ENCODE measurements at regions not wholly inside any gene's neighbourhood (a gene's known extent, or its start where the extent isn't known, plus 50 kb on each side); places are given as distances from the start of the nearest gene placed in this dataset.

- Histone ChIP-seq H3K27me3 (ENCODE audit: control insufficient read depth in 1 of 2, insufficient read depth in 2 of 2, low read length in 2 of 2) (no peaks in the 10 kb centered on the region), H3K4me1 (ENCODE audit: control insufficient read depth in 2 of 2, insufficient read depth in 2 of 2, low read length in 1 of 2) (no peaks in the 10 kb centered on the region), H3K27ac (ENCODE audit: low read depth in 2 of 2, low read length in 1 of 2) (no peak overlapping the region), H3K9me3 (ENCODE audit: control insufficient read depth in 2 of 2, insufficient read depth in 1 of 2, low read depth in 1 of 2, low read length in 1 of 2) (peaks cover 0 to 3% of the 10 kb centered on the region in 2 donors), H3K36me3 (ENCODE audit: control insufficient read depth in 2 of 2, insufficient read depth in 2 of 2, low read length in 1 of 2) (no peaks in the 10 kb centered on the region), H3K4me3 (ENCODE audit: low read depth in 1 of 2, low read length in 2 of 2) (no peak overlapping the region)
- 74 to 75% methylated on average over 3 of the region's 3 CpGs for WGBS, 2 donors
Measured at GRCh38 chr14:42782754-42783153, 1176.1 kb downstream of the LRFN5 start.

- H3K9me3 ChIP-seq (ENCODE audit: control insufficient read depth in 2 of 2, insufficient read depth in 1 of 2, low read depth in 1 of 2, low read length in 1 of 2) = no peaks in the 10 kb centered on the region
- H3K27me3 ChIP-seq (ENCODE audit: control insufficient read depth in 1 of 2, insufficient read depth in 2 of 2, low read length in 2 of 2) = no peaks in the 10 kb centered on the region
- H3K4me1 ChIP-seq (ENCODE audit: control insufficient read depth in 2 of 2, insufficient read depth in 2 of 2, low read length in 1 of 2) = no peaks in the 10 kb centered on the region
- no peak overlapping the region for H3K27ac ChIP-seq (ENCODE audit: low read depth in 2 of 2, low read length in 1 of 2)
- H3K36me3 ChIP-seq (ENCODE audit: control insufficient read depth in 2 of 2, insufficient read depth in 2 of 2, low read length in 1 of 2) = no peaks in the 10 kb centered on the region
- 83 to 87% methylated on average over 2 of the region's 2 CpGs for WGBS, 2 donors
- H3K4me3 ChIP-seq (ENCODE audit: low read depth in 1 of 2, low read length in 2 of 2) = no peak overlapping the region
Measured at GRCh38 chr14:42778984-42779383, 1172.3 kb downstream of the LRFN5 start.

GRCh38 chr14:42750771-42751170 is 1144.1 kb downstream of the LRFN5 start:
- Histone ChIP-seq H3K36me3 (ENCODE audit: control insufficient read depth in 2 of 2, insufficient read depth in 2 of 2, low read length in 1 of 2) (no peaks in the 10 kb centered on the region), H3K27me3 (ENCODE audit: control insufficient read depth in 1 of 2, insufficient read depth in 2 of 2, low read length in 2 of 2) (no peaks in the 10 kb centered on the region), H3K27ac (ENCODE audit: low read depth in 2 of 2, low read length in 1 of 2) (no peak overlapping the region), H3K9me3 (ENCODE audit: control insufficient read depth in 2 of 2, insufficient read depth in 1 of 2, low read depth in 1 of 2, low read length in 1 of 2) (no peaks in the 10 kb centered on the region), H3K4me3 (ENCODE audit: low read depth in 1 of 2, low read length in 2 of 2) (no peak overlapping the region), H3K4me1 (ENCODE audit: control insufficient read depth in 2 of 2, insufficient read depth in 2 of 2, low read length in 1 of 2) (no peaks in the 10 kb centered on the region)

- peaks cover 0 to 3% of the 10 kb centered on the region in 2 donors for H3K9me3 ChIP-seq (ENCODE audit: control insufficient read depth in 2 of 2, insufficient read depth in 1 of 2, low read depth in 1 of 2, low read length in 1 of 2)
- 86% methylated on average over 2 of the region's 2 CpGs for WGBS, 2 donors
- no peak overlapping the region for H3K27ac ChIP-seq (ENCODE audit: low read depth in 2 of 2, low read length in 1 of 2)
- no peak overlapping the region for H3K4me3 ChIP-seq (ENCODE audit: low read depth in 1 of 2, low read length in 2 of 2)
- H3K36me3 ChIP-seq (ENCODE audit: control insufficient read depth in 2 of 2, insufficient read depth in 2 of 2, low read length in 1 of 2) = no peaks in the 10 kb centered on the region
- no peaks in the 10 kb centered on the region for H3K27me3 ChIP-seq (ENCODE audit: control insufficient read depth in 1 of 2, insufficient read depth in 2 of 2, low read length in 2 of 2)
- H3K4me1 ChIP-seq (ENCODE audit: control insufficient read depth in 2 of 2, insufficient read depth in 2 of 2, low read length in 1 of 2) = no peaks in the 10 kb centered on the region
Measured at GRCh38 chr14:42742084-42742483, 1135.4 kb downstream of the LRFN5 start.

GRCh38 chr14:42736408-42736807 is 1129.7 kb downstream of the LRFN5 start:
- no peaks in the 10 kb centered on the region for H3K36me3 ChIP-seq (ENCODE audit: control insufficient read depth in 2 of 2, insufficient read depth in 2 of 2, low read length in 1 of 2)
- WGBS, 2 donors = 43 to 70% methylated on average over 1 of the region's 1 CpG
- no peak overlapping the region for H3K4me3 ChIP-seq (ENCODE audit: low read depth in 1 of 2, low read length in 2 of 2)
- H3K4me1 ChIP-seq (ENCODE audit: control insufficient read depth in 2 of 2, insufficient read depth in 2 of 2, low read length in 1 of 2) = no peaks in the 10 kb centered on the region
- no peak overlapping the region for H3K27ac ChIP-seq (ENCODE audit: low read depth in 2 of 2, low read length in 1 of 2)
- H3K27me3 ChIP-seq (ENCODE audit: control insufficient read depth in 1 of 2, insufficient read depth in 2 of 2, low read length in 2 of 2) = no peaks in the 10 kb centered on the region
- no peaks in the 10 kb centered on the region for H3K9me3 ChIP-seq (ENCODE audit: control insufficient read depth in 2 of 2, insufficient read depth in 1 of 2, low read depth in 1 of 2, low read length in 1 of 2)

- H3K27ac ChIP-seq (ENCODE audit: low read depth in 2 of 2, low read length in 1 of 2) = no peak overlapping the region
- H3K4me1 ChIP-seq (ENCODE audit: control insufficient read depth in 2 of 2, insufficient read depth in 2 of 2, low read length in 1 of 2) = no peaks in the 10 kb centered on the region
- no peaks in the 10 kb centered on the region for H3K27me3 ChIP-seq (ENCODE audit: control insufficient read depth in 1 of 2, insufficient read depth in 2 of 2, low read length in 2 of 2)
- 69 to 71% methylated on average over 1 of the region's 1 CpG for WGBS, 2 donors
- H3K36me3 ChIP-seq (ENCODE audit: control insufficient read depth in 2 of 2, insufficient read depth in 2 of 2, low read length in 1 of 2) = no peaks in the 10 kb centered on the region
- H3K9me3 ChIP-seq (ENCODE audit: control insufficient read depth in 2 of 2, insufficient read depth in 1 of 2, low read depth in 1 of 2, low read length in 1 of 2) = no peaks in the 10 kb centered on the region
- no peak overlapping the region for H3K4me3 ChIP-seq (ENCODE audit: low read depth in 1 of 2, low read length in 2 of 2)
Measured at GRCh38 chr14:42734041-42734440, 1127.4 kb downstream of the LRFN5 start.

- no peaks in the 10 kb centered on the region for H3K9me3 ChIP-seq (ENCODE audit: control insufficient read depth in 2 of 2, insufficient read depth in 1 of 2, low read depth in 1 of 2, low read length in 1 of 2)
Measured at GRCh38 chr14:42732005-42732404, 1125.3 kb downstream of the LRFN5 start.

GRCh38 chr14:42731480-42731879 is 1124.8 kb downstream of the LRFN5 start:
- Histone ChIP-seq H3K27ac (ENCODE audit: low read depth in 2 of 2, low read length in 1 of 2) (no peak overlapping the region), H3K36me3 (ENCODE audit: control insufficient read depth in 2 of 2, insufficient read depth in 2 of 2, low read length in 1 of 2) (no peaks in the 10 kb centered on the region), H3K9me3 (ENCODE audit: control insufficient read depth in 2 of 2, insufficient read depth in 1 of 2, low read depth in 1 of 2, low read length in 1 of 2) (no peaks in the 10 kb centered on the region), H3K4me1 (ENCODE audit: control insufficient read depth in 2 of 2, insufficient read depth in 2 of 2, low read length in 1 of 2) (no peaks in the 10 kb centered on the region), H3K27me3 (ENCODE audit: control insufficient read depth in 1 of 2, insufficient read depth in 2 of 2, low read length in 2 of 2) (no peaks in the 10 kb centered on the region), H3K4me3 (ENCODE audit: low read depth in 1 of 2, low read length in 2 of 2) (no peak overlapping the region)
- WGBS, 2 donors = 90 to 92% methylated on average over 2 of the region's 2 CpGs

More at GRCh38 chr14:42732005-42732404, 1125.3 kb downstream of the LRFN5 start:
- no peak overlapping the region for H3K27ac ChIP-seq (ENCODE audit: low read depth in 2 of 2, low read length in 1 of 2)
- no peaks in the 10 kb centered on the region for H3K36me3 ChIP-seq (ENCODE audit: control insufficient read depth in 2 of 2, insufficient read depth in 2 of 2, low read length in 1 of 2)
- H3K4me1 ChIP-seq (ENCODE audit: control insufficient read depth in 2 of 2, insufficient read depth in 2 of 2, low read length in 1 of 2) = no peaks in the 10 kb centered on the region
- no peaks in the 10 kb centered on the region for H3K27me3 ChIP-seq (ENCODE audit: control insufficient read depth in 1 of 2, insufficient read depth in 2 of 2, low read length in 2 of 2)
- H3K4me3 ChIP-seq (ENCODE audit: low read depth in 1 of 2, low read length in 2 of 2) = no peak overlapping the region

- Histone ChIP-seq H3K27me3 (ENCODE audit: control insufficient read depth in 1 of 2, insufficient read depth in 2 of 2, low read length in 2 of 2) (no peaks in the 10 kb centered on the region), H3K36me3 (ENCODE audit: control insufficient read depth in 2 of 2, insufficient read depth in 2 of 2, low read length in 1 of 2) (no peaks in the 10 kb centered on the region), H3K9me3 (ENCODE audit: control insufficient read depth in 2 of 2, insufficient read depth in 1 of 2, low read depth in 1 of 2, low read length in 1 of 2) (no peaks in the 10 kb centered on the region), H3K4me1 (ENCODE audit: control insufficient read depth in 2 of 2, insufficient read depth in 2 of 2, low read length in 1 of 2) (no peaks in the 10 kb centered on the region), H3K4me3 (ENCODE audit: low read depth in 1 of 2, low read length in 2 of 2) (no peak overlapping the region), H3K27ac (ENCODE audit: low read depth in 2 of 2, low read length in 1 of 2) (no peak overlapping the region)
- 73 to 77% methylated on average over 2 of the region's 2 CpGs for WGBS, 2 donors
Measured at GRCh38 chr14:42729681-42730080, 1123.0 kb downstream of the LRFN5 start.

GRCh38 chr14:42719391-42719790 is 1112.7 kb downstream of the LRFN5 start:
- H3K4me3 ChIP-seq (ENCODE audit: low read depth in 1 of 2, low read length in 2 of 2) = no peak overlapping the region
- H3K9me3 ChIP-seq (ENCODE audit: control insufficient read depth in 2 of 2, insufficient read depth in 1 of 2, low read depth in 1 of 2, low read length in 1 of 2) = no peaks in the 10 kb centered on the region
- no peaks in the 10 kb centered on the region for H3K27me3 ChIP-seq (ENCODE audit: control insufficient read depth in 1 of 2, insufficient read depth in 2 of 2, low read length in 2 of 2)
- 54 to 62% methylated on average over 1 of the region's 1 CpG for WGBS, 2 donors
- no peaks in the 10 kb centered on the region for H3K36me3 ChIP-seq (ENCODE audit: control insufficient read depth in 2 of 2, insufficient read depth in 2 of 2, low read length in 1 of 2)
- H3K27ac ChIP-seq (ENCODE audit: low read depth in 2 of 2, low read length in 1 of 2) = no peak overlapping the region
- H3K4me1 ChIP-seq (ENCODE audit: control insufficient read depth in 2 of 2, insufficient read depth in 2 of 2, low read length in 1 of 2) = no peaks in the 10 kb centered on the region

All from esophagus (tissue), 2 donors.